ENCODE measurements at regions not wholly inside any gene's neighbourhood (a gene's known extent, or its start where the extent isn't known, plus 50 kb on each side); places are given as distances from the start of the nearest gene placed in this dataset.
"Not testable (repeated sequence)": the region's sequence is repeated elsewhere in the genome, so short reads cannot be mapped to it uniquely, and the experiment has no call there.

DNA sequence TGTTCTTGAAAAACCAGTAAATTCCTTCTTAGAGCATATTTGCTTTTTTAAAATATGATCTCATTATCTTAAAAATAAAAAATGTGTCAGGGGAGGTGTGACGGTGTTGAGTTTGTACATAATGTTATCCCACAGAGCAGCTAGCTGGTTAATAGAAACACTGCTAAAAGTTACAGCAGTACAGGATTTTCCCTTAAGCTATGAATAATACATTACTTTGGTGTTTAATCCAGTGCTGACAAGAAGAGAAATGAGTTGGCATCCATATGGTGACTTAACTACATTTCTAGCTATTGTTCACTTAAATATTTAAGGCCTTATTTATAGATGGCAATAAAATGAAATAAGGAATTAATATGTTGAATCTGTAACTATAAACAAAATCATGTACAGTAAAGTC, 883.1 kb downstream of the CDH18 start:
- Histone ChIP-seq H3K4me2 (no peak overlapping the region), H3K27ac (no peak overlapping the region), H3K36me3 (ENCODE audit: insufficient read depth) (no peaks in the 10 kb centered on the region), H3K4me1 (ENCODE audit: low read depth, poor library complexity, severe bottlenecking) (no peaks in the 10 kb centered on the region), H2AFZ (ENCODE audit: low read depth) (no peak overlapping the region), H3K27me3 (ENCODE audit: insufficient read depth, low read depth) (no peaks in the 10 kb centered on the region), H3K9ac (no peak overlapping the region), H4K20me1 (ENCODE audit: insufficient read depth) (no peaks in the 10 kb centered on the region), H3K4me3 (IDR thresholded peaks at IDR 0.05; ENCODE audit: insufficient read depth, low read depth, low read length) (no peak overlapping the region), H3K79me2 (ENCODE audit: insufficient read depth, low read depth) (no peaks in the 10 kb centered on the region)
- TF ChIP-seq, protein P1, sequence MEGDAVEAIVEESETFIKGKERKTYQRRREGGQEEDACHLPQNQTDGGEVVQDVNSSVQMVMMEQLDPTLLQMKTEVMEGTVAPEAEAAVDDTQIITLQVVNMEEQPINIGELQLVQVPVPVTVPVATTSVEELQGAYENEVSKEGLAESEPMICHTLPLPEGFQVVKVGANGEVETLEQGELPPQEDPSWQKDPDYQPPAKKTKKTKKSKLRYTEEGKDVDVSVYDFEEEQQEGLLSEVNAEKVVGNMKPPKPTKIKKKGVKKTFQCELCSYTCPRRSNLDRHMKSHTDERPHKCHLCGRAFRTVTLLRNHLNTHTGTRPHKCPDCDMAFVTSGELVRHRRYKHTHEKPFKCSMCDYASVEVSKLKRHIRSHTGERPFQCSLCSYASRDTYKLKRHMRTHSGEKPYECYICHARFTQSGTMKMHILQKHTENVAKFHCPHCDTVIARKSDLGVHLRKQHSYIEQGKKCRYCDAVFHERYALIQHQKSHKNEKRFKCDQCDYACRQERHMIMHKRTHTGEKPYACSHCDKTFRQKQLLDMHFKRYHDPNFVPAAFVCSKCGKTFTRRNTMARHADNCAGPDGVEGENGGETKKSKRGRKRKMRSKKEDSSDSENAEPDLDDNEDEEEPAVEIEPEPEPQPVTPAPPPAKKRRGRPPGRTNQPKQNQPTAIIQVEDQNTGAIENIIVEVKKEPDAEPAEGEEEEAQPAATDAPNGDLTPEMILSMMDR (conservative IDR thresholded peaks at IDR 0.05; ENCODE audit: low read depth, low read length), result no peak

- Histone ChIP-seq H3K4me2 (no peak overlapping the region), H3K27ac (no peak overlapping the region), H3K79me2 (ENCODE audit: insufficient read depth, low read depth) (no peaks in the 10 kb centered on the region), H3K9ac (no peak overlapping the region), H2AFZ (ENCODE audit: low read depth) (no peak overlapping the region), H4K20me1 (ENCODE audit: insufficient read depth) (no peaks in the 10 kb centered on the region), H3K4me1 (ENCODE audit: low read depth, poor library complexity, severe bottlenecking) (no peaks in the 10 kb centered on the region), H3K27me3 (ENCODE audit: insufficient read depth, low read depth) (no peaks in the 10 kb centered on the region), H3K4me3 (IDR thresholded peaks at IDR 0.05; ENCODE audit: insufficient read depth, low read depth, low read length) (no peak overlapping the region), H3K36me3 (ENCODE audit: insufficient read depth) (no peaks in the 10 kb centered on the region)
- TF ChIP-seq, protein P1 (conservative IDR thresholded peaks at IDR 0.05; ENCODE audit: low read depth, low read length), result no peak
Measured at GRCh38 chr5:19122923-19123322, 865.1 kb downstream of the CDH18 start.

DNA sequence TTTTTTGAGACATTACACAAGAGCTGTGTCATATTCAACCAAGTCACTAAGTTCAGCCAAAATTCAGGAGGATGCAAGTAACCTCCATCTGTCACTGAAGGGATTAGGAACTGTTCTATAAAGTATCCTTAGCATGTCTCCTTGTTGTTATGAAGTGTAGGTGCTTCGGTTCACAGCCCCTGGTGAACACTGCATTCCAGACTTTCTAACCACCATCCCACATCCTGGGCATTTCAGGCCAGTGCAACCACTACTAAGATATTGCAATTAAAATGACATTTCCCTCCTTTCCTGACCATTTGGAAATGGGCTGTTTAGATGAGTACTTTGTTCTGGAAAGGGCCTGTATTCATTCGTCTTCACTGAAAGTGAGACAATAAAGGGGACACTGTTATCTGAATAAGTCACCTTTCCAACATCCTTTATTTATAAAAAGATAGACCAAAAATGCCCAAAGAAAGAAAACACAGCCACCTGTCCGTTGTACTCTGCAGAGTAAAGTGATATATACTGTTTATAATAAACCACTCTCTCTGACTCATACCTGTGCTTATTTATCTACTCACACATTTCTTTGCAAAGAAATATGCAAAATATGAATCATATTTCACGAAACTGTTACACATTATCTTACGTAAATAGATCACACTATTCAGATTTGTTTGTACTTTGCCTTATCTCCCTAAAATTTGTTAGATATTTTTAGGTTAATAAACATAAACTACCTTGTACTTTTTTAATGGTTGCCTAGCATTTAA, 861.9 kb downstream of the CDH18 start:
- Histone ChIP-seq H3K4me2 (no peak overlapping the region), H3K36me3 (ENCODE audit: insufficient read depth) (no peaks in the 10 kb centered on the region), H3K4me1 (ENCODE audit: low read depth, poor library complexity, severe bottlenecking) (no peaks in the 10 kb centered on the region), H4K20me1 (ENCODE audit: insufficient read depth) (no peaks in the 10 kb centered on the region), H3K9ac (no peak overlapping the region), H3K27me3 (ENCODE audit: insufficient read depth, low read depth) (no peaks in the 10 kb centered on the region), H3K4me3 (IDR thresholded peaks at IDR 0.05; ENCODE audit: insufficient read depth, low read depth, low read length) (no peak overlapping the region), H3K79me2 (ENCODE audit: insufficient read depth, low read depth) (no peaks in the 10 kb centered on the region), H2AFZ (ENCODE audit: low read depth) (no peak overlapping the region), H3K27ac (no peak overlapping the region)
- TF ChIP-seq, protein P1 (conservative IDR thresholded peaks at IDR 0.05; ENCODE audit: low read depth, low read length), result no peak

DNA sequence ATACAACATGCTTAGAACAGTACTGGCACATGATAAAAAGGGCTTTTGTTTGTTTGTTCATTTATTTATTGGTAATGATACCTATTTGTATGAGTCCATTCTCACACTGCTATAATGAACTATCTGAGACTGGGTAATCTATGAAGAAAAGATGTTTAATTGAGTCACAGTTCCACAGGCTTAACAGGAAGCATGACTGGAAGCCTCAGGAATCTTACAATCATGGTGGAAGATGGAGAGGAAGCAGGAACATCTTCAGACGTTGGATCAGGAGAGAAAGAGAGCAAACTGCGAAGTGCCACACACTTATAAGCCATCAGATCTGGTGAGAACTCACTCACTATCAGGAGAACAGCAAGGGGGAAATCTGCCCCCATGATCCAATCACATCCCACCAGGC, 847.7 kb downstream of the CDH18 start:
- Histone ChIP-seq H3K27ac (no peak overlapping the region), H3K9ac (no peak overlapping the region)
- TF ChIP-seq, protein P1 (conservative IDR thresholded peaks at IDR 0.05; ENCODE audit: low read depth, low read length), result no peak

DNA sequence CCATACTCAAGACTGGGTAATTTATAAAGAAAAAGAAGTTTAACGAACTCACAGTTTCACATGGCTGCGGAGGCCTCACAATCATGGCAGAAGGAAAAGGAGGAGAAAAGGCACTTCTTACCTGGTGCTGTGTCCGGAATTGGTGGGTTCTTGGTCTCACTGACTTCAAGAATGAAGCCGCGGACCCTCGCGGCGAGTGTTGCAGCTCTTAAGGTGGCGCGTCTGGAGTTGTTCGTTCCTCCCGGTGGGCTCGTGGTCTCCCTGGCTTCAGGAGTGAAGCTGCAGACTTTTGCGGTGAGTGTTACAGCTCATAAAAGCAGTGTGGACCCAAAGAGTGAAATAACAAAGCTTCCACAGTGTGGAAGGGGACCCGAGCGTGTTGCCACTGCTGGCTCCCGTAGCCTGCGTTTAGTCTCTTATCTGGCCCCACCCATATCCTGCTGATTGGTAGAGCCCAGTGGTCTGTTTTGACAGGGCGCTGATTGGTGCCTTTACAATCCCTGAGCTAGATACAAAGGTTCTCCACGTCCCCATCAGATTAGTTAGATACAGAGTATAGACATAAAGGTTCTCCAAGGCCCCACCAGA, 846.0 kb downstream of the CDH18 start:
- H3K27me3 ChIP-seq (ENCODE audit: insufficient read depth, low read depth); H3K4me1 ChIP-seq (ENCODE audit: low read depth, poor library complexity, severe bottlenecking); H2AFZ ChIP-seq (ENCODE audit: low read depth); H3K27ac ChIP-seq; H3K36me3 ChIP-seq (ENCODE audit: insufficient read depth); H3K79me2 ChIP-seq (ENCODE audit: insufficient read depth, low read depth); H4K20me1 ChIP-seq (ENCODE audit: insufficient read depth); H3K9ac ChIP-seq; H3K4me2 ChIP-seq; H3K4me3 ChIP-seq (IDR thresholded peaks at IDR 0.05; ENCODE audit: insufficient read depth, low read depth, low read length): not testable (repeated sequence)

More for the DNA sequence above, 847.7 kb downstream of the CDH18 start:
- Histone ChIP-seq H3K36me3 (ENCODE audit: insufficient read depth) (no peaks in the 10 kb centered on the region; the same call in 1 of the 2 replicates), H3K27me3 (ENCODE audit: insufficient read depth, low read depth) (no peaks in the 10 kb centered on the region), H3K4me2 (no peak overlapping the region), H2AFZ (ENCODE audit: low read depth) (no peak overlapping the region), H3K4me1 (ENCODE audit: low read depth, poor library complexity, severe bottlenecking) (no peaks in the 10 kb centered on the region), H4K20me1 (ENCODE audit: insufficient read depth) (no peaks in the 10 kb centered on the region), H3K4me3 (IDR thresholded peaks at IDR 0.05; ENCODE audit: insufficient read depth, low read depth, low read length) (no peak overlapping the region), H3K79me2 (ENCODE audit: insufficient read depth, low read depth) (no peaks in the 10 kb centered on the region)

DNA sequence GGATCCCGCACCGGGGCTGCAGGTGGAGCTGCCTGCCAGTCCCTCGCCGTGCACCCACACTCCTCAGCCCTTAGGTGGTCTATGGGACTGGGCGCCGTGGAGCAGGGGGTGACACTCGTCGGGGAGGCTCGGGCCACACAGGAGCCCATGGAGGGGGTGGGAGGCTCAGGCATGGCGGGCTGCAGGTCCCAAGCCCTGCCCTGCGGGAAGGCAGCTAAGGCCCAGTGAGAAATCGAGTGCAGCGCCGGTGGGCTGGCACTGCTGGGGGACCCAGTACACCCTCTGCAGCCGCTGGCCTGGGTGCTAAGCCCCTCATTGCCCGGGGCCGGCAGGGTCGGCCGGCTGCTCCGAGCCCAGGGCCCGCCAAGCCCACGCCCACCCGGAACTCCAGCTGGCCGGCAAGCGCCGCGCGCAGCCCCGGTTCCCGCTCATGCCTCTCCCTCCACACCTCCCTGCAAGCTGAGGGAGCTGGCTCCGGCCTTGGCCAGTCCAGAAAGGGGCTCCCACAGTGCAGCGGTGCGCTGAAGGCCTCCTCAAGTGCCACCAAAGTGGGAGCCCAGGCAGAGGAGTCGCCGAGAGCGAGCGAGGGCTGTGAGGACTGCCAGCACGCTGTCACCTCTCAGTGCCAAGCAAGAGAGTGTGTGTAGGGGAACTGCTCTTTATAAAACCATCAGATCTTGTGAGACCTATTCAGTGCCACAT, 845.1 kb downstream of the CDH18 start:
- not testable (repeated sequence) for H4K20me1 ChIP-seq (ENCODE audit: insufficient read depth); H3K9ac ChIP-seq; H3K27ac ChIP-seq; H3K27me3 ChIP-seq (ENCODE audit: insufficient read depth, low read depth); H3K4me2 ChIP-seq; H3K79me2 ChIP-seq (ENCODE audit: insufficient read depth, low read depth); H2AFZ ChIP-seq (ENCODE audit: low read depth); H3K4me1 ChIP-seq (ENCODE audit: low read depth, poor library complexity, severe bottlenecking); H3K4me3 ChIP-seq (IDR thresholded peaks at IDR 0.05; ENCODE audit: insufficient read depth, low read depth, low read length); H3K36me3 ChIP-seq (ENCODE audit: insufficient read depth)
